ENCODE measurements at regions not wholly inside any gene's neighbourhood (a gene's known extent, or its start where the extent isn't known, plus 50 kb on each side); places are given as distances from the start of the nearest gene placed in this dataset.
"Not testable (repeated sequence)": the region's sequence is repeated elsewhere in the genome, so short reads cannot be mapped to it uniquely, and the experiment has no call there.

DNA sequence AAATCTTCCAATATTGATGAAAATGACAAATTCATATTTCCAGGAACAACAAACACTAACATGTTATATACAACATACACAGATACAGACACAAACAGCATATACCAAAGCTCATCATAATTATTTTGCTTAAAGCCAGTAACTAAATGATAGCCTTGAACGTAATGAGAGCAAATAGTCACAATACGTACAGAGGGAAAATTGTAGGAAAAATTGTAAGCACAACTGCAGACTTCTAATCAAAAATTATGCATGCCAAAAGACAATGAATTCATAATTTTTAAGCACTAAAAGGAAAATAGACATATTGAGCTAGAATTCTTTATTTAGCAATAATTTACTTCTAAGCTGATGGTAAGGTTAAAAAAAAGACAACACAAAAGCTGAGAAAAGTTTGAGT, 1466.9 kb upstream of the CELF2 start:
- CTCF ChIA-PET, result no interaction called here
- POLR2A ChIA-PET (ENCODE audit: low non-redundant PET), result no interaction called here
- H3K27ac ChIP-seq, result no peak overlapping the region
- TF ChIP-seq, protein P1, sequence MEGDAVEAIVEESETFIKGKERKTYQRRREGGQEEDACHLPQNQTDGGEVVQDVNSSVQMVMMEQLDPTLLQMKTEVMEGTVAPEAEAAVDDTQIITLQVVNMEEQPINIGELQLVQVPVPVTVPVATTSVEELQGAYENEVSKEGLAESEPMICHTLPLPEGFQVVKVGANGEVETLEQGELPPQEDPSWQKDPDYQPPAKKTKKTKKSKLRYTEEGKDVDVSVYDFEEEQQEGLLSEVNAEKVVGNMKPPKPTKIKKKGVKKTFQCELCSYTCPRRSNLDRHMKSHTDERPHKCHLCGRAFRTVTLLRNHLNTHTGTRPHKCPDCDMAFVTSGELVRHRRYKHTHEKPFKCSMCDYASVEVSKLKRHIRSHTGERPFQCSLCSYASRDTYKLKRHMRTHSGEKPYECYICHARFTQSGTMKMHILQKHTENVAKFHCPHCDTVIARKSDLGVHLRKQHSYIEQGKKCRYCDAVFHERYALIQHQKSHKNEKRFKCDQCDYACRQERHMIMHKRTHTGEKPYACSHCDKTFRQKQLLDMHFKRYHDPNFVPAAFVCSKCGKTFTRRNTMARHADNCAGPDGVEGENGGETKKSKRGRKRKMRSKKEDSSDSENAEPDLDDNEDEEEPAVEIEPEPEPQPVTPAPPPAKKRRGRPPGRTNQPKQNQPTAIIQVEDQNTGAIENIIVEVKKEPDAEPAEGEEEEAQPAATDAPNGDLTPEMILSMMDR (conservative IDR thresholded peaks at IDR 0.05; ENCODE audit: low read depth), result no peak
- DNase-seq (ENCODE audit: low spot score), result no peak

DNA sequence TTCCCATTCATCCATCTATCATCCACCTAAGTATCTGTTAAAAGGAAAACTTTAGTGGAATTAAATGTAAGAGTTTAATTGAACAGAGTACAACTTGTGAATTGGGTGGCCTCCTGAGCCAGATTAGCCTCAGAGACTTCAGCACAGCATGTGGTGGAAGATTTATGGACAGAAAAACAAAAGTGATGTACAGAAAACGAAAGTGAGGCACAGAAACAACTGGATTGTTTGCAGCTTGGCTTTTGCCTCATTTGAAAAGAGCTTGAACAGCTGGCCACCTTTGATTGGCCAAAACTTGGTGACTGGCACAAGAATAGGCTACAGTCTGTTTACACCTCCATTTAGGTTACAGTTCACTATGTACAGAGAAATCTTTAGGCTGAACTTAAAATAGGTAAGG, 1463.4 kb upstream of the CELF2 start:
- no peak for DNase-seq (ENCODE audit: low spot score)
- ChIA-PET CTCF (no interaction called here), POLR2A (ENCODE audit: low non-redundant PET) (no interaction called here)
- H3K27ac ChIP-seq, result no peak overlapping the region
- TF ChIP-seq, protein P1 (conservative IDR thresholded peaks at IDR 0.05; ENCODE audit: low read depth), result no peak

DNA sequence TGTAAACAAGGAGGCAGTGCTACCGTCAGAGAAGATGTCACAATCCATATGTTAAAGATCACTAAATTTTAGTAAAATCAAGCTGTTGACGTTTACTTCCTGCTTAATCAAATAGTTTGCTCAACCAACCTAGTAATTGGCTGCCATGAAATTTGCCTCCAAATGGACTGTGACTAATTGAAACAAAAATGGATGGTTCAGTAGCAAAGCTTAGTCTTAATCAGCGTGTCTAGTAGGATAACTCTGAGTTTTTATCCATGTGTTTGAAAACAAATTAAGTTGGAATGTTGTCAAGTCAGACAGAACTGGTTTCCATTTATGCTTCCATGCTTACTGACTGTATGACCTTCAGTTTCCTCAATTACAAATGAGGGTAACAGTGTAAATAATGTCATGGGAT, 1456.7 kb upstream of the CELF2 start:
- ChIA-PET POLR2A (ENCODE audit: low non-redundant PET) (no interaction called here), CTCF (no interaction called here)
- no peak for DNase-seq (ENCODE audit: low spot score)
- TF ChIP-seq, protein P1 (conservative IDR thresholded peaks at IDR 0.05; ENCODE audit: low read depth), result no peak
- no peak overlapping the region for H3K27ac ChIP-seq

DNA sequence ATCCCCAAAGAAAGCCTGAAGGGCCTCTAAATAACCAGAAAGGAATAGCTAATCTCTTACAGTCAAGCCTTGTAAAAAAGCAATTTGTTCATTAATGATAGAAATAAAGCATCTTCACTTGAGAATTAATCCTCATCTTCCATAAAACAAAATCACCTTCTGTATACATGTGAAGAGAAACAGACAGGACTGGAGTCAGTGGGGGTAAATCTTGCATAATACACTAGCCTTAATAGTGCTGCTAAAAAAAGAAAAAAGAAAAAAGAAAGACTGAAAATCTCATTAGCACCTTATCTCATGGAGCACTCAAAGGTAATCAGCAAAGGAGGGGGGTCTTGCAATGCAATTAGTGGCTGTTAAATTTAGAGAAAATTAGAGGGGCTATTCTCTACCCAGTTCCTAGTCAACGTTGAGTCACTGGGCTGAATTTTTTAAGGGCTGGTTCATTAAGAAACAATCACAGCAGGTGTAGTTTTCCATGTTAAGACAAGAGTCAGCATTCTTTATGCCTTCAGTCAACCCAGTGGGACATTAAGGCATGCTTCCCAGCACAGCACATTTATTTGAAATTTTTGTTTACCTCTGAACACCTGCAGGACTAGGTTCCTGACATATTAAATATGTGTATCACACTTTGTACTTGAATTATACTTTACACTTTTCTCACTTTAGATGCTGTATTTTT, 1455.7 kb upstream of the CELF2 start:
- peak; percentile 3 for DNase-seq (ENCODE audit: low spot score)
- POLR2A ChIA-PET (ENCODE audit: low non-redundant PET), result no interaction called here
- TF ChIP-seq, protein P1 (conservative IDR thresholded peaks at IDR 0.05; ENCODE audit: low read depth), result no peak
- no peak overlapping the region for H3K27ac ChIP-seq
- CTCF ChIA-PET, result no interaction called here

DNA sequence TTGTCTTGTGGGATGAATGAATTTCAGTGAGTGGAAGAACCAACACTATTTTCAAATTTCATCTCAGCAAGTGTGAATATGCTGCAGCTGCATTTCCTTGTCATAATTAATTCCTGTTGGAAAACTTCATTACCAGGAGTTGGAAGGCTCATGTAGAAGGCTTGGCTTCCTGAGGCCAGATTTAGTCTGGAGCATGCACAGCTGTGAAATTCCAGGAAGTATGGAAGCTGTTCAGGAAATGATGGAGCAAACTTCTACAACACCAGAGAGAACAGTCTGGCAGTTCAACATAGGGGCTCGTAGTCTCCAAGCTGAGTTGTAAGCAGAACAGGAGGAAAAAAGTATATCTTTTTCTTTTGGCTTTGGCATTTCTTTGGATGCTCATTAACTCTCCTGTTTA, 1439.9 kb upstream of the CELF2 start:
- H3K27ac ChIP-seq, result no peak overlapping the region
- CTCF ChIA-PET, result no interaction called here
- POLR2A ChIA-PET (ENCODE audit: low non-redundant PET), result no interaction called here
- TF ChIP-seq, protein P1 (conservative IDR thresholded peaks at IDR 0.05; ENCODE audit: low read depth), result no peak
- DNase-seq (ENCODE audit: low spot score), result no peak

DNA sequence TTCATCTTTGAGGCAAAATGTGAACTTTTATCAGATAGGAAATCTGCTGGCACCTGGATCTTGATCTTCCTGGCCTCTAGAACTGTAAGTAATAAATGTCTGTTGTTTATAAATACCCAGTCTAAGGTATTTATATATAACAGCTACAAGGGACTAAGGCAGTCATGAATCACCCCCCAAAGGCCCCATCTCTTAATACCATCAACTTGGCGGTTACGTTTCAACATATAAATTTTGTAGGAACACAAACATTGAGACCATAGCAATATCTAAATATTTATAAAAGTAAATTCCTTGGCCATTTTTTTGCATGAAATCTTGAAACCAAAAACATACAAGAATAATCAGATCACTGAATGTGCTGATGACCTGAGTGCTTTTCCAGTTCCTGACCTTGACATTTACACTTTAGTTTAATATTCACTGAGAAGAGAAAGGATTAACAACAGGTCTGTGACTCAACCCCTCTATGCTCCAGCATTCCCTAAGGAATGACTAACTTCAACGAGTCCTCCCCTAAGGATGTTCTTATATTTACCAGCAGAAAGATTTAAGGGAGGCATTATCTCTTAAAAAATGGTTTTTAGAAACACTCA, 1438.5 kb upstream of the CELF2 start:
- CTCF ChIA-PET, result no interaction called here
- no peak overlapping the region for H3K27ac ChIP-seq
- TF ChIP-seq, protein P1 (conservative IDR thresholded peaks at IDR 0.05; ENCODE audit: low read depth), result no peak
- DNase-seq (ENCODE audit: low spot score), result peak; percentile 31
- POLR2A ChIA-PET (ENCODE audit: low non-redundant PET), result no interaction called here

DNA sequence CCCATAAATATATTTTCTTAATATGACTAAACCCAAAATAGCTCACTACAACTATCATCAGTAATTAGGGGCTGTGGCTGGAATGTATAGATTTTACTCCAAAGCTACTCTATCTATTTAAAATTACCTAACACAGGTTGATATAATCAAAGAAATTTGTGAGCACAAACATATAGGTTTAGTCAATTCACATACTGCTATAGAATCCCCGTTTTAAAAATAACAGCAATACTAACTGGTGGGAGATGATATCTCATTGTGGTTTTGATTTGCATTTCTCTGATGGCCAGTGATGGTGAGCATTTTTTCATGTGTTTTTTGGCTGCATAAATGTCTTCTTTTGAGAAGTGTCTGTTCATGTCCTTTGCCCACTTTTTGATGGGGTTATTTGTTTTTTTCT, 1434.9 kb upstream of the CELF2 start:
- POLR2A ChIA-PET (ENCODE audit: low non-redundant PET); CTCF ChIA-PET: not testable (repeated sequence)

More for the DNA sequence above, 1434.9 kb upstream of the CELF2 start:
- H3K27ac ChIP-seq; DNase-seq (ENCODE audit: low spot score): not testable (repeated sequence)

Data from RWPE1 (cell line).